Type B pancreatic cell (in vitro differentiated cells): ENCODE measurements at regions not wholly inside any gene's neighbourhood (a gene's known extent, or its start where the extent isn't known, plus 50 kb on each side); places are given as distances from the start of the nearest gene placed in this dataset.
A peak's percentile ranks its signal among the peaks of the same experiment; 100 is the strongest.

Source experiments
- DNase-seq: peaks from one replicate; pipeline ENCODE4 v3.0.0; 2021; ENCODE audit warnings: mixed read lengths; ENCODE audit not compliant: unreplicated experiment; ENCODE audit errors: extremely low spot score
- H3K27ac Mint-ChIP-seq: 2 replicates; pipeline ENCODE4 v1.8.0; 2021; ENCODE audit warnings: mild to moderate bottlenecking, mixed read lengths
- H3K27me3 Mint-ChIP-seq: 2 replicates; pipeline ENCODE4 v1.8.0; 2021; ENCODE audit warnings: mixed read lengths
- H3K36me3 Mint-ChIP-seq: 2 replicates; pipeline ENCODE4 v1.8.0; 2021; ENCODE audit warnings: mixed read lengths
- H3K4me1 Mint-ChIP-seq: one replicate; pipeline ENCODE4 v1.8.0; 2021; ENCODE audit warnings: mixed read lengths; ENCODE audit not compliant: unreplicated experiment
- H3K4me3 Mint-ChIP-seq: 2 replicates; pipeline ENCODE4 v1.8.0; 2021; ENCODE audit warnings: mild to moderate bottlenecking, mixed read lengths
- H3K9me3 Mint-ChIP-seq: 2 replicates; pipeline ENCODE4 v1.8.0; 2021; ENCODE audit warnings: mixed read lengths
- TF ChIP-seq, protein P1 (sequence below): fragments of 200-600 bp; sonication (generic); conservative IDR thresholded peaks from 2 replicates; pipeline ENCODE4 v1.5.0; 2021; ENCODE audit warnings: antibody characterized with exemption, mild to moderate bottlenecking

DNA sequence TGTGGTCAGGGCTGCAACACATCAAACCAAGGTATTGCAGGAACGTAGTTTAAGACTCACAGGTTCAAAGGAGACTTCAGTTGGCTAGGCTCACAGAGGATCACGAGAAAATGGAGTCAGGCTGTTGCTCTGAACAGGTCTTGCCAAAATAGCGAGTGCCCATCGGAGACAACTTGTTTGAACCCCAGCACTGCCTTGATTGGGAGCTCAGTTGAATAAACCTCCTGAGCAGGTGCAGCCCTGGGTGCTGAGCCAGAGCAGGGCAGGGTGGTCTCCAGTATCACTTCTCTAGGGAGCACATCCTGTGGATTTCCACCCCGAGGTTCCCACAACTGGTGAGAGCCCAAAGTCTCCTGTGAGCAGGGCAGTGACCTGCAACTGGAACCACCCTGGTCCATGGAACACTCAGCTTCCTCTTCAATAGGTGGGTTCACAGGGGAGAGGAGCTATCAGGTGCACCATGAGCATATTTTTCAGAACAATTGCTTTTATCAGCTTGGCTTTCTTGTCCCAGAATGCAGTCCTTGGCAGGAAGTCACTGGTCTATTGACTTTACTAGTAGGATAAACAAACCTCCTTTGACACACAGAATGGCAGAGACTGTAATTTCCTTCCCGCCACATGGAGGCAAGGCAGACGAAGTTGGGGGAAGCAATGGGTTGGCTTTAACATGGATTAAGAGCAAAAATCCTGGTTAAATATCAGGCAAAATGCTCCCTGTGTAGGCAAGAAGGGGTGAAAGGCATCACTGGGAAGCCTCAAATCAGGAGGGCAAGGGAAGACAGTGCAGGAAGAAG, 267.7 kb upstream of the FOXQ1 start:
- peaks cover 7% of the 10 kb centered on the region for H3K4me1 Mint-ChIP-seq
- TF ChIP-seq, protein P1, sequence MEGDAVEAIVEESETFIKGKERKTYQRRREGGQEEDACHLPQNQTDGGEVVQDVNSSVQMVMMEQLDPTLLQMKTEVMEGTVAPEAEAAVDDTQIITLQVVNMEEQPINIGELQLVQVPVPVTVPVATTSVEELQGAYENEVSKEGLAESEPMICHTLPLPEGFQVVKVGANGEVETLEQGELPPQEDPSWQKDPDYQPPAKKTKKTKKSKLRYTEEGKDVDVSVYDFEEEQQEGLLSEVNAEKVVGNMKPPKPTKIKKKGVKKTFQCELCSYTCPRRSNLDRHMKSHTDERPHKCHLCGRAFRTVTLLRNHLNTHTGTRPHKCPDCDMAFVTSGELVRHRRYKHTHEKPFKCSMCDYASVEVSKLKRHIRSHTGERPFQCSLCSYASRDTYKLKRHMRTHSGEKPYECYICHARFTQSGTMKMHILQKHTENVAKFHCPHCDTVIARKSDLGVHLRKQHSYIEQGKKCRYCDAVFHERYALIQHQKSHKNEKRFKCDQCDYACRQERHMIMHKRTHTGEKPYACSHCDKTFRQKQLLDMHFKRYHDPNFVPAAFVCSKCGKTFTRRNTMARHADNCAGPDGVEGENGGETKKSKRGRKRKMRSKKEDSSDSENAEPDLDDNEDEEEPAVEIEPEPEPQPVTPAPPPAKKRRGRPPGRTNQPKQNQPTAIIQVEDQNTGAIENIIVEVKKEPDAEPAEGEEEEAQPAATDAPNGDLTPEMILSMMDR, result no peak
- DNase-seq, result no peak
- peaks cover 6% of the 10 kb centered on the region for H3K27me3 Mint-ChIP-seq
- no peak overlapping the region for H3K4me3 Mint-ChIP-seq
- H3K27ac Mint-ChIP-seq, result no peak overlapping the region
- H3K36me3 Mint-ChIP-seq, result no peaks in the 10 kb centered on the region
- H3K9me3 Mint-ChIP-seq, result no peaks in the 10 kb centered on the region

DNA sequence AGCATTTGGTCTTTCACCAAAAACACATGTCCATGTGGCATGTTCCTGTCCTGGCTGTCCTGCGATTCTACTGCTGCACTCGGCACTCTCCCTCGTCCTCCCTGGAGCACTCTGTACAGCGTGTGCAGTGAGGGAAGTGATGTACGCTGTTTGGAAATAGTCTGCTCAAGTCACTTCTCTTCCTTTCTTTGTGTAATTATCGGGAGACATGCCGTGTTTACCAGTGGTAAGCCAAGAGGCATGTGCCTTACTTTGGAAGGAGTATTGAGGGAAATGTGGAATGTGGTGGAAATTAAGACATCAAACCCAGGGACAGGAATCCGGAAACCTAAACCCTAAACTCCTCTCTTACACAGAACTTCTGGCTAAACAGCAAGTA, 268.5 kb upstream of the FOXQ1 start:
- Mint-ChIP-seq H3K36me3 (no peaks in the 10 kb centered on the region), H3K4me3 (no peak overlapping the region), H3K27ac (no peak overlapping the region), H3K27me3 (peaks cover 8% of the 10 kb centered on the region), H3K4me1 (peaks cover 7% of the 10 kb centered on the region), H3K9me3 (no peaks in the 10 kb centered on the region)
- TF ChIP-seq, protein P1, result no peak
- no peak for DNase-seq

DNA sequence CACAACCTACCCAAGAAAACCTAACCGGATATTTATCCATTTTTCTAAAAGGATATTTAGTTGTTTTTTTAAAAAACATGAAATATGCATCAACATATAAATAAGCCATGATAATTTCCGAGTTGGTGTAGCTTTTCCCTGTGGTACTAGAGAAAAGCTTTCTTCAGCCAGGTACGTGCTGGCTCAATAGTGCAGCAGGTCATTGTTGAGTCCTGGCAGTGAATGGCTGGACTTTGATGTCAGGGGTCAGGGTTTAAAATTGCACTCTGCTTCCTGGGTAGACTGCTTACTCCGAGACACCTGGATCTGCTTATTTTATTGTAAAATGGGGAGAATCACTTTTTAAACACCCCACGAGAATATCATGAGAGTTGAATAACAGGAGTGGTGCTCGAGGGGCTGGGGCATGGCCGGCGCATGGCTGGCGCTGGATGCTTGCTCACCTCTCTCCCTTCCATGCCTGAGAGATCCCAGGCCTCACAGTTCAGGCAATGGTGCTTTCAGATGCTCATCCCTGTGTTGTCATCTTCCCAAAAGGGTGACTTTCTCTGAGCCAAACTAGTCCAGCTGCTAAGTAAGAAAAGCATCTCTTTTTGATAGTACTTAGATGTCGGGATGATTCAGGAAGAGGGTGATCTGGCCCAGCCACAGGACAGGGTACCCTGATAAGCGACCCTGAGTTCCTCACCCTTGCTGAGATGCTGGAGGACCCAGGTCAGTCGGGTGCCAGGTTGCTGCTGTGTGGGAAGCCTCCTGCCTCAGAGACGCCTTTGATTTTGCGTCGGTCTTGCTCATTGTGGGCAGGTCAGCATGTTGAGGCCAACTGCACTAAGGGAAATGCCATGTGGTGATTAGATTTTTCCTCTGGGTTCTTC, 269.1 kb upstream of the FOXQ1 start:
- Mint-ChIP-seq H3K9me3 (no peaks in the 10 kb centered on the region), H3K36me3 (no peaks in the 10 kb centered on the region), H3K4me3 (no peak overlapping the region), H3K27ac (no peak overlapping the region), H3K4me1 (peaks cover 3% of the 10 kb centered on the region), H3K27me3 (peaks cover 8% of the 10 kb centered on the region)
- no peak for DNase-seq
- TF ChIP-seq, protein P1, result no peak

DNA sequence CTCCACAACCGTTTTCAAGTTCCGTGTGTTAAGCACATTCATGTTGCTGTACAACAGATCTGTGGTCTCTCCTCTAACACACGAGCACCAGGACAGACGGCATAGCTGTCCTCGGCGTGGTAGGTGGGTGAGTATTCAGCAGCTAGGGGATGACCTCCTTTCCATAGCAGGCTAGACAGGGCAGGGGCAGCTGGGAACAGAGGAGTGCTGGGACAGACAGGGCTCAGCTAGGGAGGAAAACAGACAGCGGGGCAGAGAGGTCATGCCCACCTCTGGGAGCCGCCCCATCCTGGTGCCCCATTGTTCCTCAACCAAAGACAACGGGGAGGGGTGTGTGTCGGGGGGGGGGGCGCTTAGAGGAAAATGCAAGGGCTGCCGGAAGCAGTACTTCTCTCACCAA, 271.5 kb upstream of the FOXQ1 start:
- peaks cover 8% of the 10 kb centered on the region for H3K27me3 Mint-ChIP-seq
- H3K4me1 Mint-ChIP-seq, result no peaks in the 10 kb centered on the region
- H3K4me3 Mint-ChIP-seq, result no peak overlapping the region
- H3K27ac Mint-ChIP-seq, result peak overlapping the region; percentile 38
- H3K9me3 Mint-ChIP-seq, result no peaks in the 10 kb centered on the region
- TF ChIP-seq, protein P1, result no peak
- no peak for DNase-seq
- H3K36me3 Mint-ChIP-seq, result no peaks in the 10 kb centered on the region

DNA sequence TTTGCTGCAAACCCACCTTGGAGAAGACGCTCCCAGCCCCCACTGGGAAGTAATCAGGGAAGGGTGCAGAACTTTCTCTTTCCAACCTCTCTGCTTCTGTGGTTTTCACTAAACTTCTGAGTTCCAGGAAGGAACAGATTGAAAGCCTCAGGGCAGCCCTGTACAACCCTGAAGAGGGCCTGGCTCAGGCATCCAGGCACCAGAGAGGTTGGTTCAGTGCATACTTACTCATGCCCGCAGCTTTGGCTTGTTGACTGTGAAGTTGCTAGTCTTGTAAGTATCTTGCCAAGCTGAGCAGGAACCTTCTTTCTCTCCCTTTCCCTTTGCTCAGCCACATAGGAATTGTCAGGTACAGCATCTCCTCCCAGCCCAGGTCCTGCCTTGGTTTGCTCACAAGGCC, 272.2 kb upstream of the FOXQ1 start:
- DNase-seq, result no peak
- Mint-ChIP-seq H3K27me3 (peaks cover 8% of the 10 kb centered on the region), H3K4me3 (no peak overlapping the region), H3K4me1 (no peaks in the 10 kb centered on the region), H3K36me3 (no peaks in the 10 kb centered on the region), H3K9me3 (no peaks in the 10 kb centered on the region), H3K27ac (peak overlapping the region; percentile 96)
- TF ChIP-seq, protein P1, result no peak
